Activated B cell treated with CpG ODN at 0.5 μM for 24 hours (primary cell): ENCODE measurements at regions not wholly inside any gene's neighbourhood (a gene's known extent, or its start where the extent isn't known, plus 50 kb on each side); places are given as distances from the start of the nearest gene placed in this dataset.

Experiments used
- ATAC-seq: fragments of 200-7000 bp; cut with Tn5 transposase; one replicate; pipeline ENCODE4 v1.10.0; 2021; ENCODE audit warnings: low read depth, mild to moderate bottlenecking, moderate library complexity
- CTCF ChIA-PET: fragments of 350-600 bp; sonication (Branson Sonifier 250); formaldehyde crosslinking; loops from one replicate; lab custom pipeline; 2021; ENCODE audit warnings: antibody characterized with exemption; lab: Charles Lee
- POLR2A ChIA-PET: fragments of 350-600 bp; sonication (Branson Sonifier 250); formaldehyde crosslinking; loops from one replicate; lab custom pipeline; 2021; ENCODE audit warnings: antibody characterized with exemption; lab: Charles Lee
- DNase-seq: peaks from one replicate; pipeline ENCODE4 v3.0.0; 2022
- H3K27ac Mint-ChIP-seq: one replicate; pipeline ENCODE4 v1.8.0; 2020; ENCODE audit warnings: mixed read lengths
- H3K27me3 Mint-ChIP-seq: one replicate; pipeline ENCODE4 v1.8.0; 2021; ENCODE audit warnings: mixed read lengths
- H3K36me3 Mint-ChIP-seq: one replicate; pipeline ENCODE4 v1.8.0; 2021; ENCODE audit warnings: low read depth, mixed read lengths
- H3K4me1 Mint-ChIP-seq: one replicate; pipeline ENCODE4 v1.8.0; 2021; ENCODE audit warnings: mixed read lengths
- H3K4me3 Mint-ChIP-seq: one replicate; pipeline ENCODE4 v1.8.0; 2020; ENCODE audit warnings: mild to moderate bottlenecking, mixed read lengths
- H3K9me3 Mint-ChIP-seq: one replicate; pipeline ENCODE4 v1.8.0; 2020; ENCODE audit warnings: mixed read lengths
- intact Hi-C: fragments of 100-400 bp; cut with micrococcal nuclease; formaldehyde crosslinking; loops from one replicate; pipeline ENCODE4 v1.15.1; 2024
- TF ChIP-seq, protein P1 (sequence below): fragments of 200-600 bp; IDR thresholded peaks from one replicate; pipeline ENCODE4 v1.8.0; 2022; ENCODE audit warnings: antibody characterized with exemption, mild to moderate bottlenecking

- H3K4me1 Mint-ChIP-seq = no peaks in the 10 kb centered on the region
- TF ChIP-seq, protein P1, sequence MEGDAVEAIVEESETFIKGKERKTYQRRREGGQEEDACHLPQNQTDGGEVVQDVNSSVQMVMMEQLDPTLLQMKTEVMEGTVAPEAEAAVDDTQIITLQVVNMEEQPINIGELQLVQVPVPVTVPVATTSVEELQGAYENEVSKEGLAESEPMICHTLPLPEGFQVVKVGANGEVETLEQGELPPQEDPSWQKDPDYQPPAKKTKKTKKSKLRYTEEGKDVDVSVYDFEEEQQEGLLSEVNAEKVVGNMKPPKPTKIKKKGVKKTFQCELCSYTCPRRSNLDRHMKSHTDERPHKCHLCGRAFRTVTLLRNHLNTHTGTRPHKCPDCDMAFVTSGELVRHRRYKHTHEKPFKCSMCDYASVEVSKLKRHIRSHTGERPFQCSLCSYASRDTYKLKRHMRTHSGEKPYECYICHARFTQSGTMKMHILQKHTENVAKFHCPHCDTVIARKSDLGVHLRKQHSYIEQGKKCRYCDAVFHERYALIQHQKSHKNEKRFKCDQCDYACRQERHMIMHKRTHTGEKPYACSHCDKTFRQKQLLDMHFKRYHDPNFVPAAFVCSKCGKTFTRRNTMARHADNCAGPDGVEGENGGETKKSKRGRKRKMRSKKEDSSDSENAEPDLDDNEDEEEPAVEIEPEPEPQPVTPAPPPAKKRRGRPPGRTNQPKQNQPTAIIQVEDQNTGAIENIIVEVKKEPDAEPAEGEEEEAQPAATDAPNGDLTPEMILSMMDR = no peak
- no peak overlapping the region for H3K27ac Mint-ChIP-seq
- ChIA-PET CTCF (no interaction called here), POLR2A (no interaction called here)
- ATAC-seq = no peak
- no peak overlapping the region for H3K4me3 Mint-ChIP-seq
- no peaks in the 10 kb centered on the region for H3K9me3 Mint-ChIP-seq
- DNase-seq = no peak
- no peaks in the 10 kb centered on the region for H3K36me3 Mint-ChIP-seq
- intact Hi-C loops = no loop called here
- H3K27me3 Mint-ChIP-seq = no peaks in the 10 kb centered on the region
These were observed 262.2 kb downstream of the ASXL3 start for GRCh38 chr18:33840212-33840593.

DNA sequence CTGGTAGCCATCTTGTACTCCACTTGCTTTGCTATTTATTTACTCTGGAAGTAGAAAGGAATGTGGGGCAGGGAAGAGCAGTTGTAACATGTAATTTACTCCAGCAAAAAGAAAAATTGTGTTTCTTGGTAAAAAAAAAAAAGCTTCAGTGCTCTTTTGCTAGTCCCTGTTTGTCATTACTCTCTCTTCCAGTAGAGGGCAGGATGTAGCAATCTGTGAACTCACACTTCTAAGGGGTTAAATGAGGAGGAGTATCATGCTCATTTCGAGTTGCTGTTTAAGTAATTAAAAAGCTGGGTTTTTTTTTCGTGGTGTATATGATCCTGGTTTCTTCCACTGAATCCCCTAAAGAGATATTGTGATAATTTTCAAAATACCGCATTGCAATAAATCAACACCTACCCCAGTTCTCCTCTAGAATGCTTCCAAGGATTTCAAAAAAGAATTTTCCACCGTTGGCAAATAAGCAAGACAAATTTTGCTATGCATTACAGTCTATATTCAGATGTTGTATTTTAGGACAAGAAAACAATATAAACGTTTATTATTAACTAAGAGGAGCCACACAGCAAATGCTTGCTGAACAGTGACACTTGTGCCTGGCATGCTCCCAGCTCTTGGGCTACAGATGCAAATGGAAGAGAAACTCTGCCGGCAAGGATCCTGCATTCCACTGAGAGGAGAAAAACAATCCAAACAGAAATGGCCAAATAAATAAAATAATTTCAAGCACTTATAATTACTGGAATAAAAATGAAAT lies 261.6 kb downstream of the ASXL3 start:
- Mint-ChIP-seq H3K27ac (no peak overlapping the region), H3K4me3 (no peak overlapping the region), H3K9me3 (no peaks in the 10 kb centered on the region), H3K27me3 (no peaks in the 10 kb centered on the region), H3K4me1 (no peaks in the 10 kb centered on the region), H3K36me3 (no peaks in the 10 kb centered on the region)
- DNase-seq (no peak), ATAC-seq (no peak)
- ChIA-PET CTCF (no interaction called here), POLR2A (no interaction called here)
- TF ChIP-seq, protein P1 = no peak
- intact Hi-C loops = no loop called here

GRCh38 chr18:33838054-33838453 lies 260.0 kb downstream of the ASXL3 start:
- CTCF ChIA-PET = no interaction called here
- no peak for DNase-seq

DNA sequence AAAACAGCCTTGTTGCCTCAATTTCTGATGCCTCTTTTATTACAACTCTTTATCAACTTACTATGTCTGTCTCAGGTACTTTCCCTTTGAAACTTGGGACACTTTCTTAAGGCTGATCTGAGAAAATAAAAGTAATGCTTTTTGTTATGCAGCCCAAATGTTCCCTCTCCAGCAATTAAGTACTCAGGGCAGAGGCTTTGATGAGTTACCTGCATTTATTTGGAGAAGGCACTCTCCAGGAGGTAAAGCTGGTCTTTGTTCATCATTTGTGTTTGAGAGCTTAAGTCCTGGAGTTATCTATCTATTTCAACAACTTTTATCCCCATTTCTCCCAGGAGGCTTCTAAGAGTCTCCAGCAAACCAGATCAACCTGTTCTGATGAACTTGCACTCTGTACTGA lies 259.2 kb downstream of the ASXL3 start:
- no peaks in the 10 kb centered on the region for H3K4me1 Mint-ChIP-seq
- no peak overlapping the region for H3K4me3 Mint-ChIP-seq
- H3K36me3 Mint-ChIP-seq = no peaks in the 10 kb centered on the region
- peaks cover 6% of the 10 kb centered on the region for H3K9me3 Mint-ChIP-seq
- ChIA-PET POLR2A (no interaction called here), CTCF (no interaction called here)
- no peaks in the 10 kb centered on the region for H3K27me3 Mint-ChIP-seq
- ATAC-seq (no peak), DNase-seq (no peak)
- intact Hi-C loops = no loop called here
- no peak overlapping the region for H3K27ac Mint-ChIP-seq
- TF ChIP-seq, protein P1 = no peak

More at GRCh38 chr18:33838054-33838453, 260.0 kb downstream of the ASXL3 start:
- TF ChIP-seq, protein P1 = no peak
- Mint-ChIP-seq H3K27me3 (no peaks in the 10 kb centered on the region), H3K36me3 (no peaks in the 10 kb centered on the region), H3K4me1 (no peaks in the 10 kb centered on the region), H3K4me3 (no peak overlapping the region), H3K9me3 (peaks cover 2% of the 10 kb centered on the region), H3K27ac (no peak overlapping the region)
- POLR2A ChIA-PET = no interaction called here
- ATAC-seq = no peak
- intact Hi-C loops = no loop called here

DNA sequence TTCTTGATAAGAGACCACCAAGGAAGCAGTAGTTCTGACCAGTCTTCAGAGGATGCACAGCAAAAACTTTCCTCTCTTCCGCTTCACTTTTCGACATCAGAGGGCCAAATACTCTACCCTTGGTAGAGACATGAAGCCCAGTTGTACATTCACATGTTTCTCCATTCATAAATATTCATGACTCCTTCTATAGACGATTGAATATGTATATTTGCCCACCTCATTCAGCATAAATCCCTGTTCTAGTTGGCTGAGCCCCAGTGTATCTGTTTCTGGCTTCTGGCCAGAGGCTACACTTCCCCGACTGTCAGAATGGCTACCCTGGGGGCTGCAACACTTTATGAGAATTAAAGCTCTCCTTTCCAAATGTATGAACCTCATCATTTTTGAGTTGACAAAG lies 258.5 kb downstream of the ASXL3 start:
- H3K4me1 Mint-ChIP-seq = no peaks in the 10 kb centered on the region
- ChIA-PET CTCF (no interaction called here), POLR2A (no interaction called here)
- H3K27ac Mint-ChIP-seq = no peak overlapping the region
- no peak for DNase-seq
- intact Hi-C loops = no loop called here
- no peak for ATAC-seq
- TF ChIP-seq, protein P1 = no peak
- H3K9me3 Mint-ChIP-seq = peaks cover 7% of the 10 kb centered on the region
- H3K27me3 Mint-ChIP-seq = no peaks in the 10 kb centered on the region
- no peaks in the 10 kb centered on the region for H3K36me3 Mint-ChIP-seq
- no peak overlapping the region for H3K4me3 Mint-ChIP-seq
